Mucosa of stomach (tissue), 1 donor: ENCODE measurements at regions not wholly inside any gene's neighbourhood (a gene's known extent, or its start where the extent isn't known, plus 50 kb on each side); places are given as distances from the start of the nearest gene placed in this dataset.
"Not testable (repeated sequence)": the region's sequence is repeated elsewhere in the genome, so short reads cannot be mapped to it uniquely, and the experiment has no call there.

Experiments used
- H3K27me3 ChIP-seq: one replicate; pipeline ENCODE4 v1.7.0; 2013; ENCODE audit warnings: mild to moderate bottlenecking, low read length; ENCODE audit not compliant: control insufficient read depth, insufficient read depth
- H3K36me3 ChIP-seq: one replicate; pipeline ENCODE4 v1.7.0; 2013; ENCODE audit warnings: low read length; ENCODE audit not compliant: control insufficient read depth, insufficient read depth
- H3K4me1 ChIP-seq: one replicate; pipeline ENCODE4 v1.7.0; 2013; ENCODE audit warnings: mild to moderate bottlenecking, low read length; ENCODE audit not compliant: control insufficient read depth, insufficient read depth
- H3K4me3 ChIP-seq: one replicate; pipeline ENCODE4 v1.7.0; 2013; ENCODE audit warnings: low read length
- H3K9ac ChIP-seq: one replicate; pipeline ENCODE4 v1.7.0; 2013; ENCODE audit warnings: mild to moderate bottlenecking, low read length, moderate library complexity
- H3K9me3 ChIP-seq: one replicate; pipeline ENCODE4 v1.7.0; 2013; ENCODE audit warnings: mild to moderate bottlenecking, low read length, moderate library complexity; ENCODE audit not compliant: control insufficient read depth
- donor health status: Pancreatic carcinoma.

DNA sequence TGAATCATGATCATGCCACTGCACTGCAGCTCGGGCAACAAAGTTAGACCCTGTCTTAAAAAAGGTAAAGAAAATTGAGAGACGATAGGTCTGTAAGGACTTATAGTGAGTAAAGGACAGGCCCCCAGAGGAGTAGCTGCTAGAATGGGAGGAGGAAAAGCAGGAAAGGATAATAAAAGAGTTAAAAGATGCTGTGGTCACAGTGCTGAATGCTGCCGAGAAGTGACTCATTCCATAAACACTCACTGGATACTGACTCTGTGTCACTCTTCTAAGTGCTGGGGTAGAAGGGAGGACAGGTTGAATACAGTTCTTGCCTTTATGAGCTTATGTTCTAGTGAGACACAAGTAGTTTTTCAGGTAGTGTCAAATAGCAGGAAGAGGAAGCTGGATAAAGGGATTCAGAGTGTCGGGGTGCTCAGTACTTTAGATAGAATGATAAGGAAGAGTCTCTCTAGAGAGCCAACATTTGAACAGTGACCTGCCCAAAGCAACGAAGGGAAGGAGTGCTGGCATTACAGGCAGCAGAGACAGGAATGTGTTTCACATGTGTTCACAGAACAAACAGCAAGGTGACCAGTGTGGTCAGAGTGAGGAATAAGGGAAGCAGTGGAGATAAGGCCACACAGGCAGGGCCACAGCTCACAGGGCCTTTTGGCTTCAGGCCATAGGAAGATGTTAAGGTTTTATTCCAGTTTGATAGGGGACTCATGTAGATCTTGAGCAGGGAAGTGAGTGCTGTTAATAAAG, 1240.5 kb downstream of the UQCRFS1 start:
- Histone ChIP-seq H3K27me3 (no peaks in the 10 kb centered on the region), H3K4me1 (no peaks in the 10 kb centered on the region), H3K36me3 (no peaks in the 10 kb centered on the region), H3K9ac (no peak overlapping the region), H3K9me3 (no peaks in the 10 kb centered on the region), H3K4me3 (no peak overlapping the region)

GRCh38 chr19:27971869-27972268, 1241.1 kb downstream of the UQCRFS1 start:
- no peaks in the 10 kb centered on the region for H3K36me3 ChIP-seq
- H3K9ac ChIP-seq = no peak overlapping the region
- H3K9me3 ChIP-seq = no peaks in the 10 kb centered on the region
- H3K4me1 ChIP-seq = no peaks in the 10 kb centered on the region
- no peak overlapping the region for H3K4me3 ChIP-seq
- H3K27me3 ChIP-seq = no peaks in the 10 kb centered on the region

GRCh38 chr19:27971071-27971470, 1241.9 kb downstream of the UQCRFS1 start:
- H3K4me1 ChIP-seq = no peaks in the 10 kb centered on the region
- no peaks in the 10 kb centered on the region for H3K36me3 ChIP-seq
- H3K4me3 ChIP-seq = no peak overlapping the region
- H3K9ac ChIP-seq = no peak overlapping the region
- H3K27me3 ChIP-seq = no peaks in the 10 kb centered on the region
- no peaks in the 10 kb centered on the region for H3K9me3 ChIP-seq

DNA sequence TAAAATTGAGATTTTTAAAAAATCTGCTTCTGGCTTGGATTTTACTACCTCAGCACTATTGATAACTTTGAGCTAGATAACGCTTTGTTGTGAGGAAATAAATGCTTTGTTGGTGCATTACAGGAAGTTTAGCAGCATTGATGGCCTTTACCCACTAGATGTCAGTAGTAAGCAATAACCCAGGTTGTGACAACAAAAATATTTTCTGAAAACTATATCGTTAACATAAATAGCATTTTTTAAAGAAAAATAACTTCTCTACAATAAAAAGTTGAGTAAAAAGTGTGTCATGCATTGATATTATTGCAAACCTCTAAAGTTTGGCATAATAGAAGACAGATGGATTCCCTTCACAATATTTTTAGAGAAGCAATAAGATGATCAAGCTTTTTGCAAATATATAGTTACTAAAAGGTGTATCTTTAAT, 1246.5 kb downstream of the UQCRFS1 start:
- Histone ChIP-seq H3K36me3 (no peaks in the 10 kb centered on the region), H3K9me3 (no peaks in the 10 kb centered on the region), H3K27me3 (no peaks in the 10 kb centered on the region), H3K4me1 (no peaks in the 10 kb centered on the region), H3K4me3 (no peak overlapping the region), H3K9ac (no peak overlapping the region)

DNA sequence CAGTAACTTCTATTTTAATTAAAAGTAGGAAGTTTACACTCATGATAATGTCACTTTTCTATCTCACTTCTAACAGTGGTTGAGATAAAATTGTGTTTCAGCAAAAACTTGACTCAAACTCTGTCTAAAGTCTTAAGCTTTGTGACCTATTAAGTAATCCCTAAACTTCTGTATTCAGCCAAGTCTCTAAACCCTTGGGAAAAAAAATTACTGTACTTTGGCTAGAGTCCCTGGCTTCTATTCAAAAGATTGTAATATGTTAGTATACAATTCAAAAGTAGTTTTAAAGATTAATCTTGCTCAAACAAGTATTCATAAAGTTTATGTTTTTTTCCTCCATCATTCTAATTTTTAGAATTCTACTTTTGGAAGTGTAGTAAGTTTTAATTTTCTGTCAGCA, 1248.8 kb downstream of the UQCRFS1 start:
- Histone ChIP-seq H3K27me3 (no peaks in the 10 kb centered on the region), H3K9me3 (no peaks in the 10 kb centered on the region), H3K4me3 (no peak overlapping the region), H3K4me1 (no peaks in the 10 kb centered on the region), H3K9ac (no peak overlapping the region), H3K36me3 (no peaks in the 10 kb centered on the region)

GRCh38 chr19:27962264-27962663, 1250.7 kb downstream of the UQCRFS1 start:
- H3K4me1 ChIP-seq = no peaks in the 10 kb centered on the region
- H3K36me3 ChIP-seq = no peaks in the 10 kb centered on the region
- no peak overlapping the region for H3K4me3 ChIP-seq
- H3K9me3 ChIP-seq = no peaks in the 10 kb centered on the region
- H3K9ac ChIP-seq = no peak overlapping the region
- H3K27me3 ChIP-seq = no peaks in the 10 kb centered on the region

DNA sequence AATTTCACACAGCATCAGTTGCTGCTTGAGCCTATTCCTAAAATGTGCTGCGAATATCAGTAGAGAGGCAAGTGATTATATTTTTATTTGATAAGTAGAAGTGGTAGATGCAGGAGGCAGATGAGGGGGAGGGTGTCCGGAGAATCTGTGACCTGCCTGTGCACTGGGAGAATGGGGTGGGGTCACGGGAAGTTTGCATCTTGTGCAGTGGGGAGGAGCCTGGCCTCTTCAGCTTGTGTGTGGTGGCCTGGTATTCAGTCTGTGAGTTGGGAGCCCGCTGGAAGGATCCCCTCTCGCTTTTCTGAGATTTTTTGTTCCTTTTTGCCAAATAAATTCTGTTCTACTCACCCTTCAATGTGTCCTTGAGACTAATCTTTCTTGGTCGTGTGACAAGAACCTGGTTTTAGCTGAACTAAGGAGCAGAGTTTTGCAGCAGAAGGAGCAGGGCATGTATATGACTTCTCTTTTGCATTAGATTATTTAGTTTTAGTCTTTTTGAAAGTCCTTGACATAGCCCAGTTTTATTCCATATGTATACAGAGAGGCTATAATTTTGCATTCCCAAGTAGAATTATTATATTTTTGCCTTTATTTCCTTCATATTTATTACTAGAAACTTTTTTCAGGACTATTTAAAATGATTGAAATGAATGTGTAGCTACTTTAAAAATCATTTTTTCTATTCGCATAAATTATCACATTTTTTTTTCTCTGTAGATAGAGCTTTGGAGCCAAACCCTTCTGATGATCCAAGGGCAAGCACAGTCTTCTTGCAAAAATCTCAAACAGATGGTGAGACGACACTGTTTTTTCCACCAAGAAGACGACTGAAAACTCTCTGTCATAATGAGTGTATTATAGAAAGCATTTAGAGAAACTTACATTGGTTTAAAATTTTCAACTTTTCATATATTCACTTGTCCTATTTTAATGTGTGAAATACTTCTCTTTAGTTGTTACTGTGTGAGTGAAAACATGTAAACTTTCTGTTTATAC, 1257.2 kb downstream of the UQCRFS1 start:
- H3K4me1 ChIP-seq = no peaks in the 10 kb centered on the region
- no peaks in the 10 kb centered on the region for H3K36me3 ChIP-seq
- H3K27me3 ChIP-seq = no peaks in the 10 kb centered on the region
- no peak overlapping the region for H3K4me3 ChIP-seq
- H3K9ac ChIP-seq = no peak overlapping the region
- no peaks in the 10 kb centered on the region for H3K9me3 ChIP-seq

GRCh38 chr19:27942607-27943006, 1270.3 kb downstream of the UQCRFS1 start:
- H3K4me1 ChIP-seq, H3K27me3 ChIP-seq, H3K36me3 ChIP-seq, H3K9me3 ChIP-seq, H3K4me3 ChIP-seq, H3K9ac ChIP-seq: not testable (repeated sequence)

DNA sequence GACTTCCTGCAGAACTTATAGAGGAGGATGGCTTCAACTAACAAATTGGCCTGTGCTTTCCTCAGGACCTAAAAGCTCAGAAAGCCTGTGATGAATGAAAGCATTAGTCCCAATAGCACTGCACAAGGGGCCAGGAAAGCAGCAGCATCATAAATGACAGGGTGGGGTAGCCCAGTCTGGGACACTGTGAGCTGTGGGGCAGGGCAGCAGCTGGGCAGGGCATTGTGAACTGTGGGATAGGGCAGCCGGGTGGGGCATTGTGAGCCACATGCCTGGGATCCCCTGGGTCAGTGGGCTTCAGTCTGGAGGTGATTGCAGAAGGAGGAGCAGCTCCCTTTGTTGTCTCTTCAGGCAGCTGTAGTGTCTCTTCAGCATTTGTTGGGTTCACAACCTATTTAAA, 1276.8 kb downstream of the UQCRFS1 start:
- Histone ChIP-seq H3K9me3 (no peaks in the 10 kb centered on the region), H3K36me3 (no peaks in the 10 kb centered on the region), H3K4me1 (no peaks in the 10 kb centered on the region), H3K9ac (no peak overlapping the region), H3K4me3 (no peak overlapping the region), H3K27me3 (no peaks in the 10 kb centered on the region)

- H3K27me3 ChIP-seq = no peaks in the 10 kb centered on the region
- H3K36me3 ChIP-seq = no peaks in the 10 kb centered on the region
- no peak overlapping the region for H3K9ac ChIP-seq
- H3K4me1 ChIP-seq = no peaks in the 10 kb centered on the region
- no peaks in the 10 kb centered on the region for H3K9me3 ChIP-seq
- no peak overlapping the region for H3K4me3 ChIP-seq
These were observed 1277.3 kb downstream of the UQCRFS1 start for GRCh38 chr19:27935669-27936068.

- Histone ChIP-seq H3K4me3 (no peak overlapping the region), H3K36me3 (no peaks in the 10 kb centered on the region), H3K27me3 (no peaks in the 10 kb centered on the region), H3K9me3 (no peaks in the 10 kb centered on the region), H3K4me1 (no peaks in the 10 kb centered on the region), H3K9ac (no peak overlapping the region)
These were observed 1283.6 kb downstream of the UQCRFS1 start for GRCh38 chr19:27929399-27929798.

- Histone ChIP-seq H3K4me1 (no peaks in the 10 kb centered on the region), H3K36me3 (no peaks in the 10 kb centered on the region), H3K27me3 (no peaks in the 10 kb centered on the region), H3K9ac (no peak overlapping the region), H3K9me3 (no peaks in the 10 kb centered on the region), H3K4me3 (no peak overlapping the region)
These were observed 1287.7 kb downstream of the UQCRFS1 start for GRCh38 chr19:27925202-27925601.
